Activated CD4-positive, alpha-beta T cell treated with anti-CD3 and anti-CD28 coated beads for 36 hours (primary cell): ENCODE measurements at regions not wholly inside any gene's neighbourhood (a gene's known extent, or its start where the extent isn't known, plus 50 kb on each side); places are given as distances from the start of the nearest gene placed in this dataset.
"Not testable (repeated sequence)": the region's sequence is repeated elsewhere in the genome, so short reads cannot be mapped to it uniquely, and the experiment has no call there.

Source experiments
- ATAC-seq: fragments of 200-7000 bp; cut with Tn5 transposase; one replicate; pipeline ENCODE4 v1.10.0; 2021; ENCODE audit warnings: mild to moderate bottlenecking, moderate library complexity
- CTCF ChIA-PET: fragments of 350-600 bp; sonication (Branson Sonifier 250); formaldehyde crosslinking; loops from one replicate; lab custom pipeline; 2021; ENCODE audit warnings: antibody characterized with exemption; lab: Charles Lee
- POLR2A ChIA-PET: fragments of 350-600 bp; sonication (Branson Sonifier 250); formaldehyde crosslinking; loops from one replicate; lab custom pipeline; 2021; ENCODE audit warnings: antibody characterized with exemption, inconsistent platforms; lab: Charles Lee
- DNase-seq: peaks from one replicate; pipeline ENCODE4 v3.0.0-alpha.2; 2020
- H3K27ac Mint-ChIP-seq: one replicate; pipeline ENCODE4 v1.8.0; 2021; ENCODE audit warnings: mixed read lengths
- H3K27me3 Mint-ChIP-seq: one replicate; pipeline ENCODE4 v1.8.0; 2021; ENCODE audit warnings: mixed read lengths
- H3K36me3 Mint-ChIP-seq: one replicate; pipeline ENCODE4 v1.8.0; 2021; ENCODE audit warnings: low read depth, mixed read lengths
- H3K4me1 Mint-ChIP-seq: one replicate; pipeline ENCODE4 v1.8.0; 2021; ENCODE audit warnings: mixed read lengths
- H3K4me3 Mint-ChIP-seq: one replicate; pipeline ENCODE4 v1.8.0; 2021; ENCODE audit warnings: mild to moderate bottlenecking, moderate library complexity, mixed read lengths
- H3K9me3 Mint-ChIP-seq: one replicate; pipeline ENCODE4 v1.8.0; 2021; ENCODE audit warnings: low read depth, mixed read lengths
- intact Hi-C, 2 experiments: fragments of 100-400 bp; cut with DNase I in 1 of 2; cut with micrococcal nuclease in 1 of 2; formaldehyde crosslinking; loops; one replicate each; pipeline versions ENCODE4 v1.14.2 to v1.15.1; 2022 to 2024; cut with DNase I, micrococcal nuclease

DNA sequence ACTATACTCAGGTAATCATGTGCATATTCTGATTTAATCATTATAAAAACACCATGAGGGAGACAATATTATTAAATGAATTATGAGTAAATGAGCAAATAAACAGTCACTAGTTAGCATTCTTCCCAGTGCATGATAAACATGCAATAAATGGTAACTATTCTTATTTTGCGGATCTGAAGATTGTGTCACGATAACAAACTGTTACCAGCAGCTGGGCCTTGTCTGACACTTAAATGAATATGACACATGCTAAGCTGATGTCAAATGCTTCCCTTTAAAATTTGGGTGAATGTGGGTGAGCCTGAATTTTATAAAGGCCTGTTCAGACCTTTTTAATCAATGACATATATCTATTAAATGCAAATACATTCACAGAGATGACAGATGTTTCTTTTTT is 68.2 kb upstream of the KIT start:
- no peaks in the 10 kb centered on the region for H3K36me3 Mint-ChIP-seq
- ChIA-PET POLR2A (no interaction called here), CTCF (no interaction called here)
- no peaks in the 10 kb centered on the region for H3K9me3 Mint-ChIP-seq
- intact Hi-C loops = no loop called here
- DNase-seq (no peak), ATAC-seq (no peak)
- H3K4me3 Mint-ChIP-seq = no peak overlapping the region
- H3K4me1 Mint-ChIP-seq = no peaks in the 10 kb centered on the region
- H3K27ac Mint-ChIP-seq = no peak overlapping the region
- peaks cover 8% of the 10 kb centered on the region for H3K27me3 Mint-ChIP-seq

DNA sequence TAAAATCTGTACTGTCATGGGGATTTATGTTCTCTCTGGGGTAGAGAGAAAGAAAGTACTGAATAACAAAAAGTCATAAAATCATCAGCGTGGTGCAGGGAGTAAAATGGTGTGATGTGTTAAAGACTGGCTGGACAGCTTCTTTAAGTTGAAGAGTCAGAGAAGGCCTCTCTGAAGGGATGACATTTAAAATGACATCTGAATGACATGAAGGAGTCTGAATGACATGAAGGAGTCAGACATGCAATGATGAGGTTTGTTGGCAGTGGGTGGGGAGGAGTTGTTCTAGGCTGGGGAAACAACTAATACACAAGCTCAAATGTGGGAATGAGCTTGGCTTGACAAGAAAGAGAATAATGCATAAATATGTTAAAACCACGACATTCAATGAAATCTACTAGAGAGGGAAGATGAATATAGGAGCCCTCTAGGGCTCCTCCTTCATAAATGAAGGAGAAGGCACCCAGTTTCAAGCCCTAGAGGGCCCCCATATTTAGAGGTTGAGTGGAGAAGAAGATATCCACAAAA is 63.9 kb upstream of the KIT start:
- no peaks in the 10 kb centered on the region for H3K36me3 Mint-ChIP-seq
- H3K4me3 Mint-ChIP-seq = no peak overlapping the region
- DNase-seq (no peak), ATAC-seq (no peak)
- intact Hi-C loops = no loop called here
- ChIA-PET CTCF (no interaction called here), POLR2A (no interaction called here)
- H3K4me1 Mint-ChIP-seq = no peaks in the 10 kb centered on the region
- H3K27ac Mint-ChIP-seq = no peak overlapping the region
- H3K9me3 Mint-ChIP-seq = no peaks in the 10 kb centered on the region
- H3K27me3 Mint-ChIP-seq = peaks cover 6% of the 10 kb centered on the region

DNA sequence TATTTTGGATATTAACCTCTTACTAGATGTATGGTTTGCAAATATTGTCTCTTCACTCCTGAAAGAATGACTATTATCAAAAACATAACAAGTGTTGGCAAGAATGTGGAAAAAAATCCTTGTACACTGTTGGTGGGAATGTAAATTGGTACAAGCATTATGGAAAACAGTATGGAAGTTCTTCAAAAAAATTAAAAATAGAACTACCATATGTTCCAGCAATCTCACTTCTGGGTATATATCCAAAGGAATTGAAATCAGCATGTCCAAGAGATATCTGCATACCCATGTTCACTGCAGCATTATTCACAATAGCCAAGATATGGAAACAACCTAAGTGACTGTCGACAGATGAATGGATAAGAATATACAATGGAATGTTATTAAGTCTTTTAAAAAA is 61.6 kb upstream of the KIT start:
- ATAC-seq = no peak
- no peak for DNase-seq
- Mint-ChIP-seq H3K27me3 (peaks cover 6% of the 10 kb centered on the region), H3K4me1 (no peaks in the 10 kb centered on the region), H3K4me3 (no peak overlapping the region), H3K9me3 (no peaks in the 10 kb centered on the region), H3K27ac (no peak overlapping the region), H3K36me3 (no peaks in the 10 kb centered on the region)
- ChIA-PET CTCF (no interaction called here), POLR2A (no interaction called here)
- intact Hi-C loops = no loop called here

DNA sequence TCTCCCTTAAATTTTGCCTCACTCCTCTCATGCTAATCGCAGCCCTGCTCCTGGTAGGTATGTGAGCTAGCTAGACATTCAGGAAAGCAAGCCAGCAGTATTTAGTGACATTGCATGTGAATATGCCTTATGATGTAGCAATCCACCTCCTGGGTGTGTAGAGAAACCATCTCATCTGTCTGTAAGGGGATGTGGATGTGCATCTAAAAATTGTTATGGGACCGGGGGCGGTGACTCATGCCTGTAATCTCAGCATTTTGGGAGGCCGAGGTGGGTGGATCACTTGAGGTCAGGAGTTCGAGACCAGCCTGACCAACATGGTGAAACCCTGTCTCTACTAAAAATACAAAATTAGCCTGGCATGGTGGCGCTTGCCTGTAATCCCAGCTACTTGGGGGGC is 60.1 kb upstream of the KIT start:
- H3K4me1 Mint-ChIP-seq, H3K27me3 Mint-ChIP-seq, H3K9me3 Mint-ChIP-seq, intact Hi-C loops, POLR2A ChIA-PET, DNase-seq, H3K27ac Mint-ChIP-seq, H3K4me3 Mint-ChIP-seq, H3K36me3 Mint-ChIP-seq, ATAC-seq, CTCF ChIA-PET: not testable (repeated sequence)

DNA sequence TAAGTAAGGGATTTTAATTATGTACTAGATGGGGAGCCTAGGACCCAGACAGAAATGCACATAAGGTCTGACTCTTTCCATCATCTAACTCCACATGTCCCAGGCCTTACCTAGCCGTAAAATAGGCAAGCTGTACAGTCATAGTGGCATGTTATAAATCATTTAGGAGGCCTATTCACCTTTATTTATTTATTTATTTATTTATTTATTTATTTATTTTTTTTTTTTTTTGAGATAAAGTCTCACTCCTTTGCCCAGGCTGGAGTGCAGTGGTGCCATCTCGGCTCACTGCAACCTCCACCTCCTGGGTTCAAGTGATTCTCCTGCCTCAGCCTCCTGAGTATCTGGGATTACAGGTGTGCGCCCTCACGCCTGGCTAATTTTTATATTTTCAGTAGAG is 55.6 kb upstream of the KIT start:
- CTCF ChIA-PET, H3K27me3 Mint-ChIP-seq, DNase-seq, POLR2A ChIA-PET, H3K4me1 Mint-ChIP-seq, intact Hi-C loops, H3K36me3 Mint-ChIP-seq, H3K27ac Mint-ChIP-seq, H3K9me3 Mint-ChIP-seq, H3K4me3 Mint-ChIP-seq, ATAC-seq: not testable (repeated sequence)

DNA sequence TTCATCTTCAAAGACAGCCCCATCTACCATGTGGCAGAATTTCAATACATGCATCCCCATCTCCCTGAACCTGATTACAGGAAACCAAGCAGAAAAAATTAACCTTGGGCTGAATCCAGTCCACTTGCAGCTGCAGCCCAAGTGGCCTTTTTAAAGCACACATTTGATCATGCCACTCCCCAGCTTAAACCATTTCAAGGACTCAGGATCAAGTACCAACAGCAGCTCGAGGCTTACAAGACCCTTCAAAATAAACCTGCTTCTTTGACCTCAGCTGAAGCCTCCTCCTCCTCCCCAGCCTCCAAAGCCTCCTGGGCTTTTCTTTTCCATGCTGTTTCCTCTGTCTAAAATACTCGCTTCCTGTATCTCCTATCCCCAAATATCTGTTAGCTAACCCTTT is 50.7 kb upstream of the KIT start:
- CTCF ChIA-PET = interaction anchor here (1.2 kb wide), 1 partner anchor 17 kb away, joined by 3 read pairs; no protein-coding TSS in a partner anchor

DNA sequence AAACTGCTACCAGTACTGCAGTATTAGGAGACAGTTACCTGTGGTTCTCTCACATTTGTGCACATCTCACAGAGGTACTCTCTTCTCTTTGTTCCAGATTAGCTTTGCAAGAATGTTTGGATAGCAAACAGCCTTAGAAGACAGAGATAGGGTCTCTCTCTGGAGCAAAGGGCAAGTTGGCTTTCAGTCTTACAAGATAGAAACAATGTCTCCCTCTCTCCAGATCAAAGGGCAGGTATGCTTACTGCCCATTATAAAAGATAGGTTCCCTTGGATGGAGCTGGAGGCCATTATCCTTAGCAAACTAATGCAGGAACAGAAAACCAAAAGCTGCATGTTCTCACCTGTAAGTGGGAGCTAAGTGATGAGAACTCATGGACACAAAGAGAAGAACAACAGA is 50.2 kb upstream of the KIT start:
- H3K27ac Mint-ChIP-seq = no peak overlapping the region
- H3K27me3 Mint-ChIP-seq = peaks cover 3% of the 10 kb centered on the region
- POLR2A ChIA-PET = no interaction called here
- H3K4me1 Mint-ChIP-seq = no peaks in the 10 kb centered on the region
- H3K9me3 Mint-ChIP-seq = no peaks in the 10 kb centered on the region
- no peak for DNase-seq
- intact Hi-C loops = no loop called here
- ATAC-seq = no peak
- no peaks in the 10 kb centered on the region for H3K36me3 Mint-ChIP-seq
- H3K4me3 Mint-ChIP-seq = no peak overlapping the region
- CTCF ChIA-PET = interaction anchor here (1.2 kb wide), 1 partner anchor 16 kb away, joined by 3 read pairs; no protein-coding TSS in a partner anchor

More for the DNA sequence above, 50.7 kb upstream of the KIT start:
- Mint-ChIP-seq H3K4me3 (no peak overlapping the region), H3K4me1 (no peaks in the 10 kb centered on the region), H3K27me3 (peaks cover 3% of the 10 kb centered on the region), H3K27ac (no peak overlapping the region), H3K36me3 (no peaks in the 10 kb centered on the region), H3K9me3 (no peaks in the 10 kb centered on the region)
- POLR2A ChIA-PET = no interaction called here
- ATAC-seq = no peak
- intact Hi-C loops = no loop called here
- no peak for DNase-seq
